ENCODE measurements at regions not wholly inside any gene's neighbourhood (a gene's known extent, or its start where the extent isn't known, plus 50 kb on each side); places are given as distances from the start of the nearest gene placed in this dataset.

GRCh38 chr18:72171596-72171995 lies 372.5 kb downstream of the CBLN2 start:
- Histone ChIP-seq H3K36me3 (no peaks in the 10 kb centered on the region), H3K4me1 (no peaks in the 10 kb centered on the region), H3K27ac (no peak overlapping the region), H3K4me3 (no peak overlapping the region), H3K9me3 (no peaks in the 10 kb centered on the region), H3K27me3 (no peaks in the 10 kb centered on the region)
- no peak for DNase-seq (ENCODE audit: extremely low spot score in 2 of 2)
- TF ChIP-seq POLR2AphosphoS5 (IDR thresholded peaks at IDR 0.05; ENCODE audit: insufficient read depth in 1 of 2, low read depth in 1 of 2) (no peak), CTCF (IDR thresholded peaks at IDR 0.05) (no peak), POLR2A (IDR thresholded peaks at IDR 0.05) (no peak)
- intact Hi-C loops (cut with DNase I) = no loop called here

GRCh38 chr18:72161691-72162090 lies 382.5 kb downstream of the CBLN2 start:
- Histone ChIP-seq H3K36me3 (no peaks in the 10 kb centered on the region), H3K27ac (no peak overlapping the region), H3K27me3 (no peaks in the 10 kb centered on the region), H3K4me3 (no peak overlapping the region), H3K4me1 (no peaks in the 10 kb centered on the region), H3K9me3 (no peaks in the 10 kb centered on the region)
- TF ChIP-seq POLR2AphosphoS5 (IDR thresholded peaks at IDR 0.05; ENCODE audit: insufficient read depth in 1 of 2, low read depth in 1 of 2) = no peak
- TF ChIP-seq CTCF (IDR thresholded peaks at IDR 0.05) = no peak
- TF ChIP-seq POLR2A (IDR thresholded peaks at IDR 0.05) = no peak
- intact Hi-C loops (cut with DNase I) = no loop called here
- no peak for DNase-seq (ENCODE audit: extremely low spot score in 2 of 2)

- no peaks in the 10 kb centered on the region for H3K36me3 ChIP-seq
- H3K27me3 ChIP-seq = no peaks in the 10 kb centered on the region
- H3K4me3 ChIP-seq = no peak overlapping the region
- no peaks in the 10 kb centered on the region for H3K9me3 ChIP-seq
- no peak overlapping the region for H3K27ac ChIP-seq
- TF ChIP-seq POLR2A (IDR thresholded peaks at IDR 0.05) (no peak), POLR2AphosphoS5 (IDR thresholded peaks at IDR 0.05; ENCODE audit: insufficient read depth in 1 of 2, low read depth in 1 of 2) (no peak), CTCF (IDR thresholded peaks at IDR 0.05) (no peak)
- DNase-seq (ENCODE audit: extremely low spot score in 2 of 2) = no peak
- no peaks in the 10 kb centered on the region for H3K4me1 ChIP-seq
- intact Hi-C loops (cut with DNase I) = no loop called here
Observed at GRCh38 chr18:72160510-72161445, 383.4 kb downstream of the CBLN2 start.

- intact Hi-C loops (cut with DNase I) = no loop called here
- no peak for DNase-seq (ENCODE audit: extremely low spot score in 2 of 2)
- no peaks in the 10 kb centered on the region for H3K27me3 ChIP-seq
- TF ChIP-seq CTCF (IDR thresholded peaks at IDR 0.05) (no peak), POLR2A (IDR thresholded peaks at IDR 0.05) (no peak), POLR2AphosphoS5 (IDR thresholded peaks at IDR 0.05; ENCODE audit: insufficient read depth in 1 of 2, low read depth in 1 of 2) (no peak)
- no peaks in the 10 kb centered on the region for H3K4me1 ChIP-seq
- H3K27ac ChIP-seq = no peak overlapping the region
- H3K4me3 ChIP-seq = no peak overlapping the region
- H3K9me3 ChIP-seq = no peaks in the 10 kb centered on the region
- no peaks in the 10 kb centered on the region for H3K36me3 ChIP-seq
Observed at GRCh38 chr18:72155327-72155726, 388.8 kb downstream of the CBLN2 start.

GRCh38 chr18:72154926-72155325 lies 389.2 kb downstream of the CBLN2 start:
- H3K27ac ChIP-seq = no peak overlapping the region
- H3K4me3 ChIP-seq = no peak overlapping the region
- no peaks in the 10 kb centered on the region for H3K9me3 ChIP-seq
- DNase-seq (ENCODE audit: extremely low spot score in 2 of 2) = no peak
- no peak for TF ChIP-seq POLR2A (IDR thresholded peaks at IDR 0.05)
- TF ChIP-seq CTCF (IDR thresholded peaks at IDR 0.05) = no peak
- TF ChIP-seq POLR2AphosphoS5 (IDR thresholded peaks at IDR 0.05; ENCODE audit: insufficient read depth in 1 of 2, low read depth in 1 of 2) = no peak
- no peaks in the 10 kb centered on the region for H3K36me3 ChIP-seq
- H3K4me1 ChIP-seq = no peaks in the 10 kb centered on the region
- H3K27me3 ChIP-seq = no peaks in the 10 kb centered on the region
- intact Hi-C loops (cut with DNase I) = no loop called here
